Sigmoid colon (tissue), 6 donors: ENCODE measurements at regions not wholly inside any gene's neighbourhood (a gene's known extent, or its start where the extent isn't known, plus 50 kb on each side); places are given as distances from the start of the nearest gene placed in this dataset.

ENCODE experiments used
- DNase-seq: peaks from one replicate; pipeline ENCODE4 v3.0.0-alpha.2; 2019
- H3K27ac ChIP-seq, 4 donors: fragments of 200-600 bp; sonication (generic); one replicate each; pipeline ENCODE4 v1.5.1; 2016 to 2019; ENCODE audit warnings: mild to moderate bottlenecking in 1 of 4
- H3K27me3 ChIP-seq, 3 donors: fragments of 200-600 bp; sonication (generic); one replicate each; pipeline ENCODE4 v1.5.1; 2019; ENCODE audit warnings: mild to moderate bottlenecking in 1 of 3
- H3K36me3 ChIP-seq, 4 donors: fragments of 200-600 bp; sonication (generic); one replicate each; pipeline ENCODE4 v1.5.1; 2016 to 2019
- H3K4me1 ChIP-seq, 4 donors: fragments of 200-600 bp; sonication (generic); one replicate each; pipeline ENCODE4 v1.5.1; 2017 to 2019
- H3K4me3 ChIP-seq, 4 donors: fragments of 200-600 bp; sonication (generic); one replicate each; pipeline ENCODE4 v1.5.1; 2017 to 2019; ENCODE audit warnings: mild to moderate bottlenecking in 2 of 4, moderate library complexity in 1 of 4
- H3K9me3 ChIP-seq, 4 donors: fragments of 200-600 bp in 3 of 4; sonication (generic) in 3 of 4; one replicate each; pipeline versions ENCODE4 v1.5.1 to v1.6.1; 2013 to 2019
- CTCF ChIP-seq, 4 experiments: fragments of 450-650 bp in 3 of 4; fragments of 200-600 bp in 1 of 4; IDR thresholded peaks; one replicate each; pipeline ENCODE4 v1.5.1; 2016 to 2019; ENCODE audit warnings: antibody characterized with exemption in 4 of 4, mild to moderate bottlenecking in 3 of 4, moderate library complexity in 2 of 4
- EP300 ChIP-seq, 4 donors: sonication (generic); formaldehyde crosslinking; IDR thresholded peaks; one replicate each; pipeline ENCODE4 v1.6.1; 2017; ENCODE audit warnings: antibody characterized with exemption in 4 of 4
- POLR2A ChIP-seq, 2 donors: fragments of 450-650 bp; IDR thresholded peaks; one replicate each; pipeline ENCODE4 v1.6.1; 2016; ENCODE audit warnings: antibody characterized with exemption in 2 of 2, mild to moderate bottlenecking in 2 of 2, moderate library complexity in 2 of 2
- POLR2AphosphoS5 ChIP-seq, 4 donors: sonication (generic); formaldehyde crosslinking; IDR thresholded peaks; one replicate each; pipeline ENCODE4 v1.6.1; 2017; ENCODE audit warnings: antibody characterized with exemption in 4 of 4
- WGBS, 2 donors: extraction: QIAGEN DNeasy Blood & Tissue Kit; methylation state at CpG; one replicate each; pipeline ENCODE4 v1.1.7; 2013; 5-methylcytosine and 5-hydroxymethylcytosine counted together
- intact Hi-C: fragments of 100-400 bp; cut with DNase I; formaldehyde crosslinking; loops from one replicate; pipeline ENCODE4 v1.15.1; 2023
- donor health status: healthy with polysubstance abuse.
- donor health status: healthy.

GRCh38 chr7:86953219-86953618, 106.2 kb downstream of the ELAPOR2 start:
- Histone ChIP-seq H3K27me3 (no peaks in the 10 kb centered on the region), H3K36me3 (no peaks in the 10 kb centered on the region), H3K9me3 (no peaks in the 10 kb centered on the region), H3K4me1 (no peaks in the 10 kb centered on the region), H3K4me3 (no peak overlapping the region), H3K27ac (no peak overlapping the region)
- TF ChIP-seq POLR2AphosphoS5 (IDR thresholded peaks at IDR 0.05) (no peak), POLR2A (IDR thresholded peaks at IDR 0.05) (no peak), EP300 (IDR thresholded peaks at IDR 0.05) (no peak), CTCF (IDR thresholded peaks at IDR 0.05) (no peak)
- intact Hi-C loops = no loop called here
- no peak for DNase-seq

- no peak for TF ChIP-seq CTCF (IDR thresholded peaks at IDR 0.05)
- no peak for TF ChIP-seq POLR2A (IDR thresholded peaks at IDR 0.05)
- TF ChIP-seq EP300 (IDR thresholded peaks at IDR 0.05) = no peak
- no peak for TF ChIP-seq POLR2AphosphoS5 (IDR thresholded peaks at IDR 0.05)
- H3K9me3 ChIP-seq = no peaks in the 10 kb centered on the region
- H3K27ac ChIP-seq = no peak overlapping the region
- no peak for DNase-seq
- intact Hi-C loops = no loop called here
- H3K4me1 ChIP-seq = no peaks in the 10 kb centered on the region
- H3K36me3 ChIP-seq = no peaks in the 10 kb centered on the region
- no peak overlapping the region for H3K4me3 ChIP-seq
- H3K27me3 ChIP-seq = no peaks in the 10 kb centered on the region
These were observed 107.6 kb downstream of the ELAPOR2 start for GRCh38 chr7:86951895-86952294.

GRCh38 chr7:86950944-86951343, 108.5 kb downstream of the ELAPOR2 start:
- no peaks in the 10 kb centered on the region for H3K9me3 ChIP-seq
- no peaks in the 10 kb centered on the region for H3K36me3 ChIP-seq
- H3K27me3 ChIP-seq = no peaks in the 10 kb centered on the region
- TF ChIP-seq POLR2AphosphoS5 (IDR thresholded peaks at IDR 0.05) (no peak), POLR2A (IDR thresholded peaks at IDR 0.05) (no peak), CTCF (IDR thresholded peaks at IDR 0.05) (no peak), EP300 (IDR thresholded peaks at IDR 0.05) (no peak)
- DNase-seq = no peak
- H3K4me1 ChIP-seq = no peaks in the 10 kb centered on the region
- H3K27ac ChIP-seq = no peak overlapping the region
- WGBS, 2 donors = 95 to 97% methylated on average over 1 of the region's 1 CpG
- no peak overlapping the region for H3K4me3 ChIP-seq
- intact Hi-C loops = no loop called here

- intact Hi-C loops = no loop called here
- Histone ChIP-seq H3K4me1 (no peaks in the 10 kb centered on the region), H3K9me3 (no peaks in the 10 kb centered on the region), H3K4me3 (no peak overlapping the region), H3K27ac (no peak overlapping the region), H3K36me3 (no peaks in the 10 kb centered on the region), H3K27me3 (no peaks in the 10 kb centered on the region)
- TF ChIP-seq CTCF (IDR thresholded peaks at IDR 0.05) (no peak), EP300 (IDR thresholded peaks at IDR 0.05) (no peak), POLR2A (IDR thresholded peaks at IDR 0.05) (no peak), POLR2AphosphoS5 (IDR thresholded peaks at IDR 0.05) (no peak)
- WGBS, 2 donors = 85 to 92% methylated on average over 4 of the region's 4 CpGs
- no peak for DNase-seq
These were observed 109.1 kb downstream of the ELAPOR2 start for GRCh38 chr7:86950360-86950759.

GRCh38 chr7:86949779-86950260, 109.6 kb downstream of the ELAPOR2 start:
- intact Hi-C loops = no loop called here
- Histone ChIP-seq H3K27me3 (no peaks in the 10 kb centered on the region), H3K4me3 (no peak overlapping the region), H3K4me1 (no peaks in the 10 kb centered on the region), H3K9me3 (no peaks in the 10 kb centered on the region), H3K36me3 (no peaks in the 10 kb centered on the region), H3K27ac (no peak overlapping the region)
- 86 to 90% methylated on average over 3 of the region's 3 CpGs for WGBS, 2 donors
- DNase-seq = peak; percentile 54
- TF ChIP-seq POLR2AphosphoS5 (IDR thresholded peaks at IDR 0.05) (no peak), EP300 (IDR thresholded peaks at IDR 0.05) (no peak), CTCF (IDR thresholded peaks at IDR 0.05) (no peak), POLR2A (IDR thresholded peaks at IDR 0.05) (no peak)
